GM23248 (cell line): ENCODE measurements at regions not wholly inside any gene's neighbourhood (a gene's known extent, or its start where the extent isn't known, plus 50 kb on each side); places are given as distances from the start of the nearest gene placed in this dataset.

Experiments used
- DNase-seq: peaks from one replicate; pipeline ENCODE4 v3.0.0-alpha.2; 2015
- H2AFZ ChIP-seq: fragments of 200-600 bp; sonication (generic); 2 replicates; pipeline ENCODE4 v1.6.1; 2016; ENCODE audit warnings: antibody characterized with exemption
- H3F3A ChIP-seq: fragments of 200-600 bp; sonication (generic); 2 replicates; pipeline ENCODE4 v1.6.1; 2016; ENCODE audit warnings: mild to moderate bottlenecking, antibody characterized with exemption, mixed run types; ENCODE audit not compliant: insufficient read depth
- H3K27ac ChIP-seq: fragments of 200-600 bp; sonication (generic); 2 replicates; pipeline ENCODE4 v1.5.1; 2016; ENCODE audit warnings: mild to moderate bottlenecking
- H3K27me3 ChIP-seq: fragments of 200-600 bp; sonication (generic); replicated peaks from 2 replicates; pipeline ENCODE4 v1.6.1; 2016; ENCODE audit warnings: mild to moderate bottlenecking; ENCODE audit not compliant: insufficient read depth
- H3K36me3 ChIP-seq: fragments of 200-600 bp; sonication (generic); 2 replicates; pipeline ENCODE4 v1.6.1; 2016; ENCODE audit warnings: low read depth, mild to moderate bottlenecking
- H3K4me1 ChIP-seq: fragments of 200-600 bp; sonication (generic); 2 replicates; pipeline ENCODE4 v1.6.1; 2016; ENCODE audit warnings: mild to moderate bottlenecking; ENCODE audit not compliant: insufficient read depth
- H3K4me2 ChIP-seq: fragments of 200-600 bp; sonication (generic); one replicate; pipeline ENCODE4 v1.6.1; 2016; ENCODE audit warnings: mild to moderate bottlenecking; ENCODE audit not compliant: unreplicated experiment
- H3K4me3 ChIP-seq: fragments of 200-600 bp; sonication (generic); 2 replicates; pipeline ENCODE4 v1.5.1; 2016; ENCODE audit warnings: mild to moderate bottlenecking
- H3K79me2 ChIP-seq: fragments of 200-600 bp; sonication (generic); 2 replicates; pipeline ENCODE4 v1.6.1; 2016; ENCODE audit warnings: mild to moderate bottlenecking; ENCODE audit not compliant: insufficient read depth
- H3K9ac ChIP-seq: fragments of 200-600 bp; sonication (generic); 2 replicates; pipeline ENCODE4 v1.6.1; 2016; ENCODE audit warnings: mild to moderate bottlenecking
- H3K9me2 ChIP-seq: fragments of 200-600 bp; sonication (generic); 2 replicates; pipeline ENCODE4 v1.6.1; 2016; ENCODE audit warnings: mixed run types, mild to moderate bottlenecking, moderate library complexity; ENCODE audit not compliant: insufficient read depth
- H3K9me3 ChIP-seq: fragments of 200-600 bp; sonication (generic); one replicate; pipeline ENCODE4 v1.6.1; 2017; ENCODE audit warnings: low read depth
- H4K20me1 ChIP-seq: fragments of 200-600 bp; sonication (generic); 2 replicates; pipeline ENCODE4 v1.6.0; 2016; ENCODE audit not compliant: insufficient read depth
- EZH2 ChIP-seq: fragments of 200-600 bp; sonication (generic); IDR thresholded peaks from 2 replicates; pipeline ENCODE4 v1.6.1; 2018; ENCODE audit warnings: antibody characterized with exemption, mild to moderate bottlenecking; ENCODE audit not compliant: insufficient read depth, poor library complexity, severe bottlenecking
- EZH2phosphoT487 ChIP-seq: fragments of 200-600 bp; sonication (generic); IDR thresholded peaks from 2 replicates; pipeline ENCODE4 v1.6.1; 2018; ENCODE audit warnings: antibody characterized with exemption, moderate library complexity, mild to moderate bottlenecking, low read depth; ENCODE audit not compliant: insufficient read depth
- WGBS, 2 experiments: methylation state at CpG; one replicate each; pipeline ENCODE4 v1.1.6; 2015 to 2017; ENCODE audit warnings: low lambda C conversion rate in 2 of 2, low coverage in 1 of 2; ENCODE audit errors: missing lambda C conversion rate in 2 of 2; 5-methylcytosine and 5-hydroxymethylcytosine counted together
- in situ Hi-C: fragments of 300-500 bp; cut with MboI; formaldehyde crosslinking; loops from 2 replicates; pipeline ENCODE4 v1.15.0; 2020

GRCh38 chr1:199901341-199901740 is 126.2 kb upstream of the NR5A2 start:
- Histone ChIP-seq H3K9ac (no peak overlapping the region), H3K36me3 (no peaks in the 10 kb centered on the region), H2AFZ (no peak overlapping the region), H3K4me1 (no peaks in the 10 kb centered on the region), H3K9me3 (no peaks in the 10 kb centered on the region), H3F3A (no peaks in the 10 kb centered on the region), H3K4me2 (no peak overlapping the region), H3K27me3 (no peaks in the 10 kb centered on the region), H3K4me3 (no peak overlapping the region), H3K79me2 (no peaks in the 10 kb centered on the region), H4K20me1 (no peaks in the 10 kb centered on the region), H3K9me2 (no peaks in the 10 kb centered on the region), H3K27ac (no peak overlapping the region)
- TF ChIP-seq EZH2phosphoT487 (no peak), EZH2 (no peak)
- in situ Hi-C loops: no loop called here
- no peak for DNase-seq

- no peak overlapping the region for H3K4me3 ChIP-seq
- no peak overlapping the region for H3K4me2 ChIP-seq
- no peak overlapping the region for H3K9ac ChIP-seq
- no peak overlapping the region for H2AFZ ChIP-seq
- H3K36me3 ChIP-seq: no peaks in the 10 kb centered on the region
- H3K9me2 ChIP-seq: no peaks in the 10 kb centered on the region
- no peak overlapping the region for H3K27ac ChIP-seq
- no peaks in the 10 kb centered on the region for H3K79me2 ChIP-seq
- no peaks in the 10 kb centered on the region for H3K9me3 ChIP-seq
- H3K27me3 ChIP-seq: no peaks in the 10 kb centered on the region
- H3K4me1 ChIP-seq: peaks cover 4% of the 10 kb centered on the region; the same call in 1 of the 2 replicates
- in situ Hi-C loops: no loop called here
- WGBS, 2 experiments: 6 to 14% methylated on average over 2 of the region's 2 CpGs
- H4K20me1 ChIP-seq: no peaks in the 10 kb centered on the region
- TF ChIP-seq EZH2phosphoT487 (no peak), EZH2 (no peak)
- H3F3A ChIP-seq: no peaks in the 10 kb centered on the region
- no peak for DNase-seq
These were observed 120.1 kb upstream of the NR5A2 start for GRCh38 chr1:199907361-199907760.

- 43 to 47% methylated on average over 5 of the region's 5 CpGs for WGBS, 2 experiments
- no peaks in the 10 kb centered on the region for H4K20me1 ChIP-seq
- H3K36me3 ChIP-seq: no peaks in the 10 kb centered on the region
These were observed 118.4 kb upstream of the NR5A2 start for GRCh38 chr1:199909137-199909536.

GRCh38 chr1:199913318-199913717 is 114.2 kb upstream of the NR5A2 start:
- no peak for TF ChIP-seq EZH2
- TF ChIP-seq EZH2phosphoT487: no peak
- Histone ChIP-seq H3K79me2 (no peaks in the 10 kb centered on the region), H4K20me1 (no peaks in the 10 kb centered on the region), H3K4me1 (peaks cover 4% of the 10 kb centered on the region; the same call in 1 of the 2 replicates), H2AFZ (no peak overlapping the region), H3K9me3 (no peaks in the 10 kb centered on the region), H3K9me2 (no peaks in the 10 kb centered on the region), H3K4me3 (no peak overlapping the region), H3K4me2 (no peak overlapping the region), H3K27me3 (no peaks in the 10 kb centered on the region), H3K27ac (no peak overlapping the region), H3K36me3 (no peaks in the 10 kb centered on the region), H3K9ac (no peak overlapping the region), H3F3A (no peaks in the 10 kb centered on the region)
- 15 to 17% methylated on average over 3 of the region's 3 CpGs for WGBS, 2 experiments
- DNase-seq: no peak
- in situ Hi-C loops: no loop called here

More at GRCh38 chr1:199909137-199909536, 118.4 kb upstream of the NR5A2 start:
- no peak overlapping the region for H3K4me2 ChIP-seq
- H3K9me2 ChIP-seq: no peaks in the 10 kb centered on the region
- in situ Hi-C loops: no loop called here
- H3K27me3 ChIP-seq: no peaks in the 10 kb centered on the region
- H3F3A ChIP-seq: no peaks in the 10 kb centered on the region
- no peak overlapping the region for H3K4me3 ChIP-seq
- H3K9ac ChIP-seq: no peak overlapping the region
- no peaks in the 10 kb centered on the region for H3K79me2 ChIP-seq
- no peak overlapping the region for H2AFZ ChIP-seq
- peaks cover 4% of the 10 kb centered on the region; the same call in 1 of the 2 replicates for H3K4me1 ChIP-seq
- DNase-seq: peak; percentile 9
- H3K9me3 ChIP-seq: no peaks in the 10 kb centered on the region
- H3K27ac ChIP-seq: no peak overlapping the region
- TF ChIP-seq EZH2 (no peak), EZH2phosphoT487 (no peak)

GRCh38 chr1:199914546-199914945 is 113.0 kb upstream of the NR5A2 start:
- Histone ChIP-seq H3K9ac (no peak overlapping the region), H2AFZ (no peak overlapping the region), H3K9me2 (no peaks in the 10 kb centered on the region), H3K27ac (no peak overlapping the region), H3K4me1 (no peaks in the 10 kb centered on the region), H3K4me3 (no peak overlapping the region), H3K4me2 (no peak overlapping the region), H3K27me3 (no peaks in the 10 kb centered on the region), H4K20me1 (no peaks in the 10 kb centered on the region), H3K79me2 (no peaks in the 10 kb centered on the region), H3K36me3 (no peaks in the 10 kb centered on the region), H3F3A (no peaks in the 10 kb centered on the region), H3K9me3 (no peaks in the 10 kb centered on the region)
- in situ Hi-C loops: no loop called here
- TF ChIP-seq EZH2 (no peak), EZH2phosphoT487 (no peak)
- 55 to 59% methylated on average over 5 of the region's 5 CpGs for WGBS, 2 experiments
- no peak for DNase-seq
